IPS-15b (cell line): ENCODE measurements at regions not wholly inside any gene's neighbourhood (a gene's known extent, or its start where the extent isn't known, plus 50 kb on each side); places are given as distances from the start of the nearest gene placed in this dataset.

Experiments used
- H3K27me3 ChIP-seq: one replicate; pipeline ENCODE4 v1.6.1; 2013; ENCODE audit warnings: low read length; ENCODE audit not compliant: control insufficient read depth, insufficient read depth
- H3K36me3 ChIP-seq: one replicate; pipeline ENCODE4 v1.6.1; 2013; ENCODE audit warnings: low read length; ENCODE audit not compliant: control insufficient read depth, insufficient read depth
- H3K4me1 ChIP-seq: one replicate; pipeline ENCODE4 v1.6.1; 2013; ENCODE audit warnings: mild to moderate bottlenecking, low read length; ENCODE audit not compliant: control insufficient read depth, insufficient read depth
- H3K4me3 ChIP-seq: one replicate; pipeline ENCODE4 v1.5.1; 2013; ENCODE audit warnings: low read depth, low read length
- H3K9ac ChIP-seq: one replicate; pipeline ENCODE4 v1.6.1; 2013; ENCODE audit warnings: low read depth, mild to moderate bottlenecking, low read length
- H3K9me3 ChIP-seq: one replicate; pipeline ENCODE4 v1.6.1; 2013; ENCODE audit warnings: mild to moderate bottlenecking, low read length; ENCODE audit not compliant: control insufficient read depth, insufficient read depth

- no peaks in the 10 kb centered on the region for H3K4me1 ChIP-seq
- H3K9me3 ChIP-seq, result no peaks in the 10 kb centered on the region
- H3K9ac ChIP-seq, result no peak overlapping the region
- no peaks in the 10 kb centered on the region for H3K27me3 ChIP-seq
- H3K4me3 ChIP-seq, result no peak overlapping the region
- H3K36me3 ChIP-seq, result no peaks in the 10 kb centered on the region
These were observed 262.7 kb upstream of the STT3B start for GRCh38 chr3:31270010-31270409.

- H3K4me1 ChIP-seq, result peaks cover 6% of the 10 kb centered on the region
- H3K9me3 ChIP-seq, result no peaks in the 10 kb centered on the region
- H3K36me3 ChIP-seq, result no peaks in the 10 kb centered on the region
- no peak overlapping the region for H3K4me3 ChIP-seq
- no peaks in the 10 kb centered on the region for H3K27me3 ChIP-seq
- H3K9ac ChIP-seq, result no peak overlapping the region
These were observed 258.2 kb upstream of the STT3B start for GRCh38 chr3:31274326-31275024.

- H3K9ac ChIP-seq, result no peak overlapping the region
- H3K36me3 ChIP-seq, result no peaks in the 10 kb centered on the region
- no peak overlapping the region for H3K4me3 ChIP-seq
- no peaks in the 10 kb centered on the region for H3K9me3 ChIP-seq
- H3K27me3 ChIP-seq, result no peaks in the 10 kb centered on the region
- H3K4me1 ChIP-seq, result peaks cover 6% of the 10 kb centered on the region
These were observed 257.6 kb upstream of the STT3B start for GRCh38 chr3:31275038-31275572.

- Histone ChIP-seq H3K9ac (no peak overlapping the region), H3K36me3 (no peaks in the 10 kb centered on the region), H3K27me3 (no peaks in the 10 kb centered on the region), H3K4me1 (peaks cover 6% of the 10 kb centered on the region), H3K9me3 (no peaks in the 10 kb centered on the region), H3K4me3 (no peak overlapping the region)
These were observed 257.1 kb upstream of the STT3B start for GRCh38 chr3:31275583-31275982.

GRCh38 chr3:31277582-31277981, 255.1 kb upstream of the STT3B start:
- H3K4me1 ChIP-seq, result peaks cover 6% of the 10 kb centered on the region
- no peaks in the 10 kb centered on the region for H3K9me3 ChIP-seq
- H3K36me3 ChIP-seq, result no peaks in the 10 kb centered on the region
- no peak overlapping the region for H3K9ac ChIP-seq
- no peaks in the 10 kb centered on the region for H3K27me3 ChIP-seq
- no peak overlapping the region for H3K4me3 ChIP-seq

GRCh38 chr3:31278532-31278931, 254.2 kb upstream of the STT3B start:
- H3K36me3 ChIP-seq, result no peaks in the 10 kb centered on the region
- no peak overlapping the region for H3K4me3 ChIP-seq
- H3K9me3 ChIP-seq, result no peaks in the 10 kb centered on the region
- H3K9ac ChIP-seq, result no peak overlapping the region
- no peaks in the 10 kb centered on the region for H3K27me3 ChIP-seq
- H3K4me1 ChIP-seq, result peaks cover 6% of the 10 kb centered on the region

GRCh38 chr3:31284776-31285175, 247.9 kb upstream of the STT3B start:
- Histone ChIP-seq H3K9ac (no peak overlapping the region), H3K4me3 (no peak overlapping the region), H3K9me3 (no peaks in the 10 kb centered on the region), H3K36me3 (no peaks in the 10 kb centered on the region), H3K27me3 (no peaks in the 10 kb centered on the region), H3K4me1 (peaks cover 6% of the 10 kb centered on the region)

GRCh38 chr3:31285833-31286486, 246.8 kb upstream of the STT3B start:
- no peaks in the 10 kb centered on the region for H3K9me3 ChIP-seq
- no peaks in the 10 kb centered on the region for H3K36me3 ChIP-seq
- H3K27me3 ChIP-seq, result no peaks in the 10 kb centered on the region
- H3K4me3 ChIP-seq, result no peak overlapping the region
- H3K9ac ChIP-seq, result no peak overlapping the region
- peaks cover 6% of the 10 kb centered on the region for H3K4me1 ChIP-seq

GRCh38 chr3:31288224-31288623, 244.5 kb upstream of the STT3B start:
- Histone ChIP-seq H3K27me3 (no peaks in the 10 kb centered on the region), H3K36me3 (no peaks in the 10 kb centered on the region), H3K9me3 (no peaks in the 10 kb centered on the region), H3K4me1 (peaks cover 6% of the 10 kb centered on the region), H3K9ac (no peak overlapping the region), H3K4me3 (no peak overlapping the region)

GRCh38 chr3:31288641-31289100, 244.1 kb upstream of the STT3B start:
- no peaks in the 10 kb centered on the region for H3K36me3 ChIP-seq
- no peak overlapping the region for H3K9ac ChIP-seq
- no peak overlapping the region for H3K4me3 ChIP-seq
- no peaks in the 10 kb centered on the region for H3K9me3 ChIP-seq
- H3K4me1 ChIP-seq, result peaks cover 6% of the 10 kb centered on the region
- H3K27me3 ChIP-seq, result no peaks in the 10 kb centered on the region

GRCh38 chr3:31289584-31289983, 243.1 kb upstream of the STT3B start:
- H3K9me3 ChIP-seq, result no peaks in the 10 kb centered on the region
- H3K4me3 ChIP-seq, result no peak overlapping the region
- no peak overlapping the region for H3K9ac ChIP-seq
- H3K36me3 ChIP-seq, result no peaks in the 10 kb centered on the region
- H3K4me1 ChIP-seq, result peaks cover 6% of the 10 kb centered on the region
- no peaks in the 10 kb centered on the region for H3K27me3 ChIP-seq

GRCh38 chr3:31290046-31290445, 242.7 kb upstream of the STT3B start:
- Histone ChIP-seq H3K4me3 (no peak overlapping the region), H3K4me1 (peaks cover 6% of the 10 kb centered on the region), H3K9ac (no peak overlapping the region), H3K9me3 (no peaks in the 10 kb centered on the region), H3K36me3 (no peaks in the 10 kb centered on the region), H3K27me3 (no peaks in the 10 kb centered on the region)
